Pancreas (tissue), 10 donors: ENCODE measurements at regions not wholly inside any gene's neighbourhood (a gene's known extent, or its start where the extent isn't known, plus 50 kb on each side); places are given as distances from the start of the nearest gene placed in this dataset.

Experiments
- ATAC-seq, 4 donors: fragments of 200-7000 bp; cut with Tn5 transposase; one replicate each; pipeline versions ENCODE4 v1.8.0 to v1.9.1; 2020; ENCODE audit warnings: mild to moderate bottlenecking in 4 of 4, moderate library complexity in 4 of 4
- DNase-seq, 6 donors: peaks; one replicate each; pipeline ENCODE4 v3.0.0-alpha.2; 2020
- FAIRE-seq: peaks from 2 replicates; lab custom pipeline; 2012; peaks lifted over from hg19 to GRCh38; lab: Jason Lieb, UNC
- H3K27ac ChIP-seq, 4 donors: fragments of 200-600 bp; sonication (generic); 1 replicate in 3 of 4; 2 replicates in 1 of 4; pipeline versions ENCODE4 v1.5.0 to v1.8.0; 2020
- H3K27me3 ChIP-seq, 4 donors: fragments of 200-600 bp; one replicate each; pipeline ENCODE4 v1.8.0; 2021
- H3K36me3 ChIP-seq, 3 donors: fragments of 200-600 bp; sonication (generic) in 1 of 3; one replicate each; pipeline versions ENCODE4 v1.5.0 to v1.8.0; 2020 to 2021
- H3K4me1 ChIP-seq, 3 donors: fragments of 200-600 bp; one replicate each; pipeline ENCODE4 v1.8.0; 2021
- H3K4me3 ChIP-seq, 4 donors: fragments of 200-600 bp; sonication (generic) in 2 of 4; one replicate each; pipeline versions ENCODE4 v1.5.0 to v1.8.0; 2020 to 2021
- H3K9me3 ChIP-seq, 4 donors: fragments of 200-600 bp; one replicate each; pipeline ENCODE4 v1.8.0; 2021
- WGBS, 2 donors: extraction: QIAGEN DNeasy Blood & Tissue Kit; methylation state at CpG; one replicate each; pipeline ENCODE4 v1.1.7; 2013; 5-methylcytosine and 5-hydroxymethylcytosine counted together
- intact Hi-C, 3 donors: fragments of 100-400 bp; cut with DNase I; formaldehyde crosslinking; loops; one replicate each; pipeline versions ENCODE4 v1.11.1 to v1.14.2; 2022
- TF ChIP-seq, protein P1 (sequence below), 4 donors: fragments of 200-600 bp; sonication (generic) in 3 of 4; IDR thresholded peaks; one replicate each; pipeline versions ENCODE4 v1.5.0 to v1.8.0; 2021; ENCODE audit warnings: antibody characterized with exemption in 4 of 4
- donor health status: healthy with polysubstance abuse.
- donor health status: DM: no; HTN: no; CAD: no; lungs with moderate emphysema.
- donor health status: DM: no; HTN: no; CAD: no.
- donor health status: control.
- donor health status: control.
- donor health status: Bipolar disorder and iron deficiency.
- donor health status: DM: yes; HTN: yes; CAD: no.
- donor health status: DM: no; HTN: no; CAD: no.
- donor health status: DM: no; HTN: no; CAD: no.
- donor health status: DM: yes; HTN: yes; CAD: no.

DNA sequence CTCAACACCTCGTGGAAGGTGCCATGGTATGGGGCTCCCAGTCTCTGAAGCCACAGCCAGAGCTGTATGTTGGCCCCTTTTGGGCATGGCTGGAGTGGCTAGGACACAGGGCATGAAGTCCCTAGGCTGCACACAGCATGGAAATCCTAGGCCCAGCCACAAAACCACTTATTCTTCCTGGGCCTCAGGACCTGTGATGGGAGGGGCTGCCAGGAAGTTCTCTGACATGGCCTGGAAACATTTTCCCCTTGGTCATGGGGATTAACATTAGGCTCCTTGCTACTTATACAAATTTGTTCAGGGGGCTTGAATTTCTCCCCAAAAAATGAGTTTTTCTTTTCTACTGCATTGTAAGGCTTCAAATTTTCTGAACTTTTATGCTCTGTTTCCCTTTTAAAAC, 2091.2 kb upstream of the ACO1 start:
- TF ChIP-seq, protein P1, sequence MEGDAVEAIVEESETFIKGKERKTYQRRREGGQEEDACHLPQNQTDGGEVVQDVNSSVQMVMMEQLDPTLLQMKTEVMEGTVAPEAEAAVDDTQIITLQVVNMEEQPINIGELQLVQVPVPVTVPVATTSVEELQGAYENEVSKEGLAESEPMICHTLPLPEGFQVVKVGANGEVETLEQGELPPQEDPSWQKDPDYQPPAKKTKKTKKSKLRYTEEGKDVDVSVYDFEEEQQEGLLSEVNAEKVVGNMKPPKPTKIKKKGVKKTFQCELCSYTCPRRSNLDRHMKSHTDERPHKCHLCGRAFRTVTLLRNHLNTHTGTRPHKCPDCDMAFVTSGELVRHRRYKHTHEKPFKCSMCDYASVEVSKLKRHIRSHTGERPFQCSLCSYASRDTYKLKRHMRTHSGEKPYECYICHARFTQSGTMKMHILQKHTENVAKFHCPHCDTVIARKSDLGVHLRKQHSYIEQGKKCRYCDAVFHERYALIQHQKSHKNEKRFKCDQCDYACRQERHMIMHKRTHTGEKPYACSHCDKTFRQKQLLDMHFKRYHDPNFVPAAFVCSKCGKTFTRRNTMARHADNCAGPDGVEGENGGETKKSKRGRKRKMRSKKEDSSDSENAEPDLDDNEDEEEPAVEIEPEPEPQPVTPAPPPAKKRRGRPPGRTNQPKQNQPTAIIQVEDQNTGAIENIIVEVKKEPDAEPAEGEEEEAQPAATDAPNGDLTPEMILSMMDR (IDR thresholded peaks at IDR 0.05): no peak
- Histone ChIP-seq H3K4me1 (no peaks in the 10 kb centered on the region), H3K27ac (no peak overlapping the region), H3K36me3 (no peaks in the 10 kb centered on the region), H3K27me3 (no peaks in the 10 kb centered on the region), H3K9me3 (no peaks in the 10 kb centered on the region), H3K4me3 (no peak overlapping the region)
- intact Hi-C loops: no loop called here
- DNase-seq (no peak), FAIRE-seq (no peak), ATAC-seq (no peak)
- WGBS, 2 donors: 27 to 30% methylated on average over 1 of the region's 1 CpG

DNA sequence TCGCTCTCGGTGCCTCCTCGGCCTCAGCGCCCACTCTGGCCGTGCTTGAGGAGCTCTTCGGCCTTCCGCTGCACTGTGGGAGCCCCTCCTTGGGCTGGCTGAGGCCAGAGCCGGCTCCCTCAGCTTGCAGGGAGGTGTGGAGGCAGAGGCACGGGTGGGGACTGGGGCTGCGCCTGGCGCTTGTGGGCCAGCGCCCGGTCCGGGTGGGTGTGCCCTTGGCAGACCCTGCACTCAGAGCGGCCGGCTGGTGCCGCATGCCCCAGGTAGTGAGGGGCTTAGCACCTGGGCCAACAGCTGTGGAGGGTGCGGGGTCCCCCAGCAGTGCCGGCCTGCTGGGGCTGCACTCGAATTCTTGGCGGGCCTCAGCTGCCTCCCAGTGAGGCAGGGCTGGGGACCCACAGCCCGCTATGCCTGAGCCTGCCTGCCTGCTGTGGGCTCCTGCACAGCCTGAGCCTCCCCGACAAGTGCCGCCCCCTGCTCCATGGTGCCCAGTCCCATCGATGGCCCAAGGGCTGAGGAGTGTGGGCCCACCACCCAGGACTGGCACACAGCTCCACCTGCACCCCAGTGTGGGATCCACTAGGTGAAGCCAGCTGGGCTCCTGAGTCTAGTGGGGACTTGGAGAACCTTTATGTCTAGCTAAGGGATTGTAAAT, 2085.2 kb upstream of the ACO1 start:
- peak in 2 of 6 donors; percentile 17 to 58 for DNase-seq
- TF ChIP-seq, protein P1 (IDR thresholded peaks at IDR 0.05): no peak
- no peak for ATAC-seq
- Histone ChIP-seq H3K4me1 (no peaks in the 10 kb centered on the region), H3K36me3 (no peaks in the 10 kb centered on the region), H3K4me3 (no peak overlapping the region), H3K9me3 (no peaks in the 10 kb centered on the region), H3K27ac (no peak overlapping the region), H3K27me3 (no peaks in the 10 kb centered on the region)
- FAIRE-seq: no peak
- WGBS, 2 donors: 89 to 92% methylated on average over 24 to 25 of the region's 25 CpGs
- intact Hi-C loops: no loop called here

DNA sequence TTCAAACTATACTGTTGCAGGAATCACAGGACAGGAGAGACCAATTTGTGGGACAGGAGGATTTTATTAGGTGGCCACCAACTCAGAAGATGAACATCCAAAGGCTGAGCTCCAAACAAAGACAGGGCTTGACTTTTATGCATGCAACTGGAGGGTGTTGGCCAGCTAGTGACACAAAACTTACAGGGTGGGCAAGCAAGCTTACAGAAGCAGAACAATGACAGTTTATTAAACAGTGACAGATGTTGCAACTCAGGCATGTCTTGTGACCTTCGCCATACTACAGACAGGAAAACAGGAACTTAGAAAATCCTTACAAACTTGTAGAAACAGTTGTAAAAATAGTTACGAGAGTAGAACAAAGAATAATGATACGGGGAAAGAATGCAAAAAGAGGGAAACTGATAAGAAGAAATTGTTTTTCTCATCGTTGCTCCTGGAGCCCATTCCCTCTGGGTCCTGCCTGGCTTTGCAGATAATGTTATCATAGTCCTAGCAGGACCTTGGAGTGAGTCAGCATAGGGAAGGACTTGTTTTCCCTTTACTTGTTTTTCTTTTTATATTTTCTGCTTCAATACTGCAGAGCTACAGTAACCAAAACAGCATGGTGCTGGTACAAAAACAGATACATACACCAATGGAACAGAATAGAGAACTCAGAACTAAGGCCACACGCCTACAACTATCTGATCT, 2083.0 kb upstream of the ACO1 start:
- Histone ChIP-seq H3K27ac (no peak overlapping the region), H3K4me3 (no peak overlapping the region), H3K9me3 (no peaks in the 10 kb centered on the region), H3K4me1 (no peaks in the 10 kb centered on the region), H3K36me3 (no peaks in the 10 kb centered on the region), H3K27me3 (no peaks in the 10 kb centered on the region)
- intact Hi-C loops: loop anchor here in 1 of 3 donors (10.0 kb wide), 1 partner anchor 63 kb away; no protein-coding TSS in a partner anchor
- WGBS, 2 donors: 36 to 40% methylated on average over 5 of the region's 5 CpGs
- ATAC-seq (peak in 2 of 4 donors; percentile 30 to 50), DNase-seq (no peak), FAIRE-seq (no peak)
- TF ChIP-seq, protein P1 (IDR thresholded peaks at IDR 0.05): no peak

DNA sequence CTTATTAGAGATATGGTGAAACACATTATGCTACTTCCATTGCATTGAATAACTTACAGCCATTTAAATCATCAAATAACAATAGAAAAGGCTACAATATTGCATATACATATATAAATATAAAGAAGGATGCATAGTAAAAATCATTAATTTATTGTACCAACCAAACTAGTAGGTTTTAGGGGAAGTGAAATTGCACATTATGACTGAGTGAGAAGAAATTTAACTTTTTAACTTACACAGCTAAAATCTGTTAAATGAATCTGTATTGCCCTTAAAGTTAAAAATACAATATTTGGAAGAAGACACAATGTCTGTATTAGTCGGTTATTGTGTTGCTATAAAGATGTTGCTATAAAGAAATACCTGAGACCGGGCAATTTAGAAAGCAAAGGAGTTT, 2073.7 kb upstream of the ACO1 start:
- FAIRE-seq: no peak
- H3K27me3 ChIP-seq: no peaks in the 10 kb centered on the region
- H3K27ac ChIP-seq: no peak overlapping the region
- no peak for ATAC-seq
- H3K36me3 ChIP-seq: no peaks in the 10 kb centered on the region
- intact Hi-C loops: no loop called here
- TF ChIP-seq, protein P1 (IDR thresholded peaks at IDR 0.05): no peak
- H3K4me1 ChIP-seq: no peaks in the 10 kb centered on the region
- H3K4me3 ChIP-seq: no peak overlapping the region
- 67 to 82% methylated on average over 2 of the region's 2 CpGs for WGBS, 2 donors
- no peaks in the 10 kb centered on the region for H3K9me3 ChIP-seq
- DNase-seq: no peak

DNA sequence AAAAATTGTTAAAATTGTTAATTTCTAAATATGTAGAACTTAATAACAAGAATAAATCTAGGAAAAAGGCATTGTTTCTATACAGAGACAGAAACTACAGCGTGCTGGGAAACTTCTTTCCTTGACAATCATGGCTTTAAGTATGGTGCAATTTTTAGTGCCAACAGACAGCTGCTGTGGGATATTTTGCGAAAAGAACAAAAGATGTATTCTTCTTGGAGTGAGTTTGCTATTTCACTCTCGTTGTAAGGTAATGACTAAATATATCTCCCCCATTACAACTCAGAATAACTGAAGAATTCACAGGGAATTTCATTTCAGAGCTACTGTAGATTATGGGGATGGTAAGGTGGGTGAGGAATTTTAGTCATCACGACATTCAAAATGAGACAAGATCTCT, 2055.0 kb upstream of the ACO1 start:
- FAIRE-seq (no peak), ATAC-seq (no peak), DNase-seq (no peak)
- TF ChIP-seq, protein P1 (IDR thresholded peaks at IDR 0.05): no peak
- H3K27ac ChIP-seq: no peak overlapping the region
- no peaks in the 10 kb centered on the region for H3K36me3 ChIP-seq
- intact Hi-C loops: no loop called here
- no peak overlapping the region for H3K4me3 ChIP-seq
- H3K27me3 ChIP-seq: no peaks in the 10 kb centered on the region
- H3K4me1 ChIP-seq: no peaks in the 10 kb centered on the region
- 30 to 34% methylated on average over 4 of the region's 4 CpGs for WGBS, 2 donors
- no peaks in the 10 kb centered on the region for H3K9me3 ChIP-seq
